ENCODE measurements at regions not wholly inside any gene's neighbourhood (a gene's known extent, or its start where the extent isn't known, plus 50 kb on each side); places are given as distances from the start of the nearest gene placed in this dataset.

DNA sequence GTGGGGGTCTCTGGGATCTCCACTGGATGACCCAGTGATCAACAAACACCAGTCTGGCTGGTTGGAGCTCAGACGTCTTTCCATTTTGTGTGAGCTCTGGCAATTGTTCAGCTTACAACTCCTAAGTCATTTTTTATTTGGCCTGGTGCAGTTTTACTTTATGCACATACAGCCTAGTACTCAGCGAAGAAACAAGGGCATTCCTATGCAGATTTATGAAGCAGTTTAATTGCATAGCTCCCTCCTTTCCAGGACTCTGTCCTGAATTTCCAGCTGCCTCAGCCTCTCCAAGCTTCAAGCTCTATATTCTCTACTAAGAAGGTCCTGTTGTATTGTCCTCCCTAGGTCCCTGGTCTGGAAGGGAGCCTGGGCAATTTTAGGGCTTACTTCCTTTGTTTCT is 145.6 kb upstream of the GALNT17 start:
- DNase-seq: no peak

DNA sequence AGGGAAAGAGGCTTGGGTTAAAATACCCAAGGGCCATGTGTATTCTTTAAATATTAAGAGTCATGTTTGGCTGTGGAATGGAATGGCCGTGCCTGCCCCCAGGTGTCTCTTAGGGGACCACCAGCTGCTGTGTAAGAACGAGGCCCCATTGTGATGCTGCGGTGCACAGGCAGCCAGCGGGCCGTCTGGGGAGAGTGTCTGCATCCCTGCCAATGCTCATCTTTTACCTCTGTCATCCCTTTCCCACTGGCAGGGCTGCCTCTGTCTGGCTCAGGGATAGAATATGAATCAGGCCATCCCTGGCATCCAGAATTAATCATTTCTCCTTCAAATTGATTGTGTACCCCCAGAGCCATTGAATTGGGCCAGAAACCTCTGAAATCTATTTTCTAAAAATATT is 137.8 kb upstream of the GALNT17 start:
- no peak for DNase-seq

DNA sequence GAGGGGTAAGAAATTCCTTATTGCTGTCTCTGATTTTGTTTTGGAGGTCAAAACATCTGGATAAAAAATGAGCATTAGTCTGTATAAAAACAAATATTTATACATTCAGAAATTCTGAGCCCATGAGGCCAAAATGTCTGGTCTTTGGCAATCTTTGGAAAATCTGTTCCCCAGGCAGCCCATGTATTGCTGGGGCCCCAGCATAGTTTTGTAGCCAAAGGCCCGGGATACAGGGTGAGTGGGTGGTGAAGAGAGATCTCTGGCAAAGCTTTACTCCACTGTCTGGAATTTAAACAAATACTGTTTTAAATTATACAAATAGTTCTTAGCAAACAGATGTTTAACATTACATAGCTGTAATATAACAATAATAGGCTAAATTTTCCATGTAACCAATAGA is 134.7 kb upstream of the GALNT17 start:
- no peak for DNase-seq

DNA sequence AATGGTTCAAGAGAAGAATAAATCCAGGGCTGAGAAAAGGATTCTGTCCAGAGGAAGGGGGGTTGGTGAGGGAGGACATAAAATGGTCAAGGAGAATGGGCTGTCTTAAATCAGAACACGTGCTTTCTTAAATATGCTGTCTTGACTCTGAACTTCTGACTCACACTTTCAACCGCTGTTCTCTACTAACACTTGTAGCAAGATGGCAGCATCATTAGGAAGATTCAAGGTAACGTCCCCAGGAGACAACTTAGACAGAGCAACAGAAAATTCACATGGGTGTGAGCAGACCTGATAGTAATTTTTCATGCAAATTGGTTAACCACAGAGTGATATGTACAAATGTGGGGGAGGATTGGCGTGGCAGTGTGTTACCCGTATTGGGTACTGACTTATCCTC is 126.8 kb upstream of the GALNT17 start:
- DNase-seq: no peak

DNA sequence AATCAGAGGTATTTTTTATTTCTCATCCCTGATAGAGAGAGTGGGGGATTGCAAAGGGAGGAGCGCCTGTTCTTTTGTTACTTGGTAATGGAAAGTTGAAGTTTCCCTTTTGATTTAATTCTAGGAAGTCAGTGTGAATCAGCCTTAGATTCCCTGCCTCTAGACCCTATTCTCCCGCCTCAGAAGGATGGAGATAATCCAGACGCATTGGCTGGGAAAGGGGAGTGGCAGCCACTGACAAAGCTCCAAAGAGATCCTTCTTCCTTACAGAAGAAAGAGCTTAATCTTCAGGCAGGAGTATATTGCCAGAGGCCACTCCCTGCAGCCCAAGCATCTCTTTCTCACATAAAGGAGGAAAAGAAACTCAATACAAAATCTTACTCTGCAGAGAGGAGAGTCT is 122.3 kb upstream of the GALNT17 start:
- no peak for DNase-seq

DNA sequence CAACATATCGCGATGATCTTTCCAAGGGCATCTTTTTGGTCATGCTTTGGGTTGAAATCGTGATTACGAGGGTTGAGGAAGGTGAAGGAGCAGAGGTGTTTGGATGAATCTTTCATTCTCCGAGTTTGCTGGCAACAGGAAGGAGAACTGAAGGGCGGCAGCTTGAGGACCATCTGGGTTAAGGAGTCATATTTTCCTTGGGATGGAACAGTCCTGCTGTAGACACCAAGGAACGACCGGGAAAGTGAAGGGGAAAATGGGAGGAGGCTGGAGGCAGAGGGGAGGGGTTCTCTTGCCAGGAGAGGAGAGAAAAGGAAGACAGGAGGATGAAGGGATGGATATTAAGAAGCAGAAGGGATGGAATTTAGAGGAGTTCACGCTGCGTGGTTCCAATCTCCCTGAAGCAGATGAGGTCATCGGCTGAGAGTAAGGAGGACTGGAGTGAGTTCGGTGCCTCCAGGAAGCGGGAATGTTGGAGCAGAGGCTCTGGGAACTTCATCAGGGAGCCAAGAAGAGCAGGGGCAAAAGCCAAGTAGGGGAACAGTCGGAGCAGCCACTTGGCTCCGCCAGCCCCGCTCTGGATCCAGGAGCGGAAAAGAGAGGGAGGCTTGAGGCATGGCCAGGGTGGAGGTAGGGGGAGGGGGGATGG is 116.6 kb upstream of the GALNT17 start:
- no peak for DNase-seq

DNA sequence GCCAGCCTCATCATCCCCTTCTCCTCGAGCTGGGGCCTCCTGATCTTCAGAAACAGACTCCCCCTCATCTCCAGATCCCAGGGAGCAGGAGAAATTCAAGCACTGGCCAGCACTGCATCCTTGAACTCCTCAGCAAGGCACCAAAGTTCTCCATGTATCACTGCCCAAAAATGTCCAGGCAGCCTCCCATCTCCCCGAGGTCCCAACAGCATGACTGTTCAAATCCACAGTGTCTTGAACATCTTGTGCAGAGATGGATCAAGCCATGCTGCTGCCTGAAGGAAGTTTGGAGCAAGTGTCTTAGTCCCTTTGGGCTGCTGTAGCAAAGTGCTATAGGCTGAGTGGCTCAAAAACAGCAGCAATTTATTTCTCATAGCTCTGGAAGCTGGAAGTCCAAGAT is 115.5 kb upstream of the GALNT17 start:
- DNase-seq: no peak

DNA sequence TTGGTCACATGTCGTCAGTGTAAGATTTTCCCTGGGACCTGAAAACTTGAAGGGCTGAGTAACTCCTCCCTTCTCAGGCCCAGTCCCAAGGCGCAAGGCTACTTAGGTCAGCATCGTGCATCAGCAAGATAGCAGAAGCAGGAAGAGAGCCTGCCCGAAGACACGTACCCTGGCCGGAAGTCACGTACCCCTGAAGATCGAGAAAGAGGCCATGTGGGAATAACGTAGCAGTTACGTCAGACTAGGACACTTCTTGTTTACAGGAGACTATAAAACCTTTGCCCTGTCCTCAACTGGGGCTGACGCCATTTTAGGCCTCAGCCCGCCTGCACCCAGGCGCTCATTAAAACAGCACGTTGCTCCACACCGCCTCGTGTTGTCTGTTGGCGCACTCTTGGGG is 114.3 kb upstream of the GALNT17 start:
- DNase-seq: no peak

DNA sequence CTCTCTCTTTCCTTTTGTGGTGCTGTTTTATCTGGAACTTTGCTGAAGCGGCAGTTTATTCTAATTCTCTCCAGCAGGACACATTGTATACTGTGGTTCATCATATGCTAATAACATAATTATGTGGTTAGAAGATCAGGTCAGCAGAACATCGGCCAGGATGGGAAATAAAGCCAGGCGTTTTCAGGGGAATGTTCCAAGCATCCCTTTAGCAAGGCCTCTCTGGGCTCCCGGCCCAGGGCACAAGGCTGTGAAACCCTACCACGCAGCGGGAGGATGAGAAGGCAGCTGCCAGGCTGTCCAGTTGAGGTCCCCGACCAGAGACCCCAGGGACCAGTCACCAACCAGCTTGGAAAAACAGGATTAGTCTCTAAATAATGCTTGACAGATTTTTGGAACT is 112.2 kb upstream of the GALNT17 start:
- no peak for DNase-seq

DNA sequence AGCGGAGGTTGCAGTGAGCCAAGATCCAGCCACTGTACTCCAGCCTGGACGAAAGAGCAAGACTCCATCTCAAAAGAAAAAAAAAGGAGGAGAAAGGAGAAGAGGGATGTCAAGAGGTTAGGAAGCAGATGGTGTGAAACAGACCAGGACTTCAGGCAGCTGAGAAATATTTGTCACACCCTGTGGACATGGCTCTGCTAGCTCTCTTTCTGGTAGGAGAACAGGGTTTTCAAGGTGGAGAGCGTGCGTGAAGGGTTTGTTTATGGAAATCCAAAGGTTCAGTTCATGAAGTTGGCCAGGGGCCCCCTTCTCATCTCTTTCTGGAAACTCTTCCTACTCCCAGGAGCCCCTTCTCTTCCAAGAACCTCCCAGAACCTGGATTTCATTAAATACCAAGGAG is 110.8 kb upstream of the GALNT17 start:
- no peak for DNase-seq

DNA sequence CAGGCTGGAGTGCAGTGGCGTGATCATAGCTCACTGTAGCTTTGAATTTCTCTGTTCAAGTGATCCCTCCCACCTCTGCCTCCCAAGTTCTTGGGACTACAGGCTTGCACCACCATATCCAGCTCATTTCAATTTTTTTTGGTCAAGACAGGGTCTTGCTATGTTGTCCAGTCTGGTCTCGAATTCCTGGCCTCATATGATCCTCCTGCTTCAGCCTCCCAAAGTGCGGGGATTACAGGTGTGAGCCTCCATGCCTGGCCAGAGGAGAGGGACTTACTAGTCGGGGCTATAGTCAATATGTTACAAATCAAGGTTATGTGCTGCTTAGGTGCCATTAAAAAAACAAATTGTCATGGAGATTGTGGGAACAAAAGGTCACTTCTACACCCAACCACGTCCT is 105.3 kb upstream of the GALNT17 start:
- no peak for DNase-seq

DNA sequence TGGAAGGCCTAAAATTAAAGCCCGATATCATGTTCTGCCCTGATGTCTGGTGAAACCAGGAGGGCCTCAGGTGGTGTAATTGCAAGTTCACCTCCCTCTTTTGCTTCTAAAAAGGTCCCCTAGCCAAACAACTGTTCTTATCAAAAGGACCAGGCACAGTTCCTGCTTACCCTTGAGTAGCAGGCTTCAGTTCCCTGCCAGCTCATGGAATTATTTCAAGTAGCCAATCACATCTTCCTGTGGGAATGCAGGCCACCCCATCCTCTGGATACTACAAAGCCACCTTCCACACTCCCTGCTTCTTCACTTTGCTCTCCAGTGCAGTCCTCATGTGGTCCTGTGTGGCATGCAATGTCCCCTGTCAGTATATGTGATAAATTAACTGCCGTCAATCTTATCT is 97.7 kb upstream of the GALNT17 start:
- DNase-seq: no peak

DNA sequence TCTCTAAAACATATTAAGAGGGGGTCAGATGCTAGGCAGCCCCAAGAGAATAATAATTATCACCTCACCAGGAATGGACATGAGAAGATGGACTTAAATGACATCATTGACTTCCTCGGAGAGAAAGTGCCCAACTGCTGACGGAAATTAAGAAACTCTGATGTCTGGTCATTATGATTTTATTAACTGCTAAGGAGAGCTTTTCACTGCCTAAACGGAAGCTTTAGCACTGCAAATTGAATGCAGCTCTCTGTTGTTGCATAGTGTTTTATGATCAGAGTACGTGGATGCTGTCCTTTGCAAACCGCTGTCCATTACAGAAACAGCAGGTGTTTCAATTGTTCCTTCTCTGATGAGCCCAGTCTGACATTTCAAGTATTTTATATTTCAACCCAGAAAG is 89.4 kb upstream of the GALNT17 start:
- DNase-seq: no peak

DNA sequence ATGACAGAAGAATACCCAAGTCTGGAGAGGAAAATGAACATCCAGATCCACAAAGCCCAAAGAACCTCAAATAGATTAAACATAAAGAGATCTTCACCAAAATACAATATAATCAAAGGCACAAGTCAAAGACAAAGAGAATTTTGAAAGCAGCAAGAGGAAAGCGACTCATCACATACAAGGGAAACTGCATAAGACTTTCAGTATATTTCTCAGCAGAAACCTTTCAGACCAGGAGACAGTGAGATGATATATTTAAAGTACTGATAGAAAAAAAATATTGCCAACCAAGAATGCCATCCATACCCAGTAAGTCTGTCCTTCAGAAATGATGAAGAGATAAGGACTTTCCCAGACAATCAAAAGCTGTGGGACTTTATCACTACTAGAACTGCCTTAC is 81.5 kb upstream of the GALNT17 start:
- no peak for DNase-seq

DNA sequence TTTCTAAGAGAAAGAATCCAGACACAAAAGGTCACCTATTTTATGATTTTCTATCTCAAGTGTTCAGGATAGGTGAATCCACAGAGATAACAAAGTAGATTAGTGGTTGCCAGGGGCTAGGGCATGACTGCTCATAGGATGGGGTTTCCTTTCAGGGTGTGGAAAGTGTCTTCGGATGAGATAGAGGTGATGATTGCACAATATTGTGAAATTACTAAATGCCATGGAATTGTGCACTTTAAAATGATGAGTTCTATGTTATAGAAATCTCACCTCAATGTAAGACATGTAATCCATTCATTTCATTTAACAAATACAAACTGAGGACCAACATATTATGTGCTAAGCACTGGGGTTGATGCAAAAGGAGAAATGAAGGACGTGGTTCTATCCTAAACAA is 76.4 kb upstream of the GALNT17 start:
- DNase-seq: no peak

DNA sequence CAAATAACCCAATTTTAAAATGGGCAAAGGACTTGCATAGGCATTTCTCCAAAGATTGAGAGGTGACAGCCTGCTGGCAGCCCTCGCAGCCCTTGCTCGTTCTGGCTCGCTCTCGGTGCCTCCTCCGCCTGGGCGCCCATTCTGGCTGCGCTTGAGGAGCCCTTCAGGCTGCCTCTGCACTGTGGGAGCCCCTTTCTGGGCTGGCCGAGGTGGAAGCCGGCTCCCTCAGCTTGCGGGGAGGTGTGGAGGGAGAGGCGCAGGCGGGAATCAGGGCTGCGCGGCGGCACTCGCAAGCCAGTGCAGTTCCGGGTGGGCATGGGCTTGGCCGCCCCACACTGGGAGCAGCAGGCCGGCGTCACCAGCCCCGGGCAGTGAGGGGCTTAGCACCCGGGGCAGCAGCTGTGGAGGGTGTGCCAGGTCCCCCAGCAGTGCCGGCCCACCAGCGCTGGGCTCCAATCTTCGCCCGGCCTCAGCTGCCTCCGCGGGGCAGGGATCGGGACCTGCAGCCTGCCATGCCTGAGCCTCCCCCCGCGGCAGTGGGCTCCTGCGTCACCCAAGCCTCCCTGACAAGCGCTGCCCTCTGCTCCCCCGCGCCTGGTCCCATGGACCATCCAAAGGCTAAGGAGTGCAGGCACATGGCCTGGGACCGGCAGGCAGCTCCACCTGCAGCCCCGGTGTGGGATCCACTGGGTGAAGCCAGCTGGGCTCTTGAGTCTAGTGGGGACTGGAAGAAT is 54.0 kb upstream of the GALNT17 start:
- DNase-seq: no peak
